Transverse colon (tissue), 4 donors: ENCODE measurements at regions not wholly inside any gene's neighbourhood (a gene's known extent, or its start where the extent isn't known, plus 50 kb on each side); places are given as distances from the start of the nearest gene placed in this dataset.

Experiments used
- EP300 ChIP-seq: sonication (generic); formaldehyde crosslinking; IDR thresholded peaks from one replicate; pipeline ENCODE4 v1.6.1; 2017; ENCODE audit warnings: antibody characterized with exemption, low read depth
- POLR2A ChIP-seq: fragments of 450-650 bp; IDR thresholded peaks from one replicate; pipeline ENCODE4 v1.6.1; 2016; ENCODE audit warnings: antibody characterized with exemption, mild to moderate bottlenecking, moderate library complexity
- POLR2AphosphoS5 ChIP-seq, 3 donors: sonication (generic); formaldehyde crosslinking; IDR thresholded peaks; one replicate each; pipeline ENCODE4 v1.6.1; 2016; ENCODE audit warnings: antibody characterized with exemption in 3 of 3
- TF ChIP-seq, protein P1 (sequence below), 5 experiments: fragments of 200-600 bp in 3 of 5; fragments of 450-650 bp in 2 of 5; sonication (generic) in 3 of 5; IDR thresholded peaks; 1 replicate in 2 of 5; 2 replicates in 3 of 5; pipeline ENCODE4 v1.5.1; 2016 to 2017; ENCODE audit warnings: antibody characterized with exemption in 5 of 5, inconsistent platforms in 3 of 5, mild to moderate bottlenecking in 2 of 5, moderate library complexity in 1 of 5

DNA sequence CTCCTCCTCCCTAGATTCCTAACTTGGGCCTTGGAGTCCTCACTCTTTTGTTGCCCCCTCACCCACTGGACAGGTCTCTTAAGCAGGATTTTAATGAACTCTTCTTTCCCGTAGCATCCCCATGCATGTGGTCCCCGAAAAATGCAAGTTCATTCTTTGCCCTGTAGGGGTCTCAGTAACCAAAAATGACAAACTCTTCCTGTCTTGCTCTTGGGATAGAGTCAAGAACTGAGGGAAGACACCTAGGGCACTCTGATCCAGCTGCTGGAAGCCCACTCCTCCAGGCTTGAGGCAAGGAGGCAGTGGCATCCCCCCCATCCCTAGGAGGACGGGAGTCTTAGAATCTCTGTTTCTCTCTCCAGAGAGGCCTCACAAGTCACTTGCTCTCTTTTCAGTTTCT is 987.0 kb downstream of the DIAPH3 start:
- no peak for TF ChIP-seq POLR2AphosphoS5 (IDR thresholded peaks at IDR 0.05)
- TF ChIP-seq, protein P1, sequence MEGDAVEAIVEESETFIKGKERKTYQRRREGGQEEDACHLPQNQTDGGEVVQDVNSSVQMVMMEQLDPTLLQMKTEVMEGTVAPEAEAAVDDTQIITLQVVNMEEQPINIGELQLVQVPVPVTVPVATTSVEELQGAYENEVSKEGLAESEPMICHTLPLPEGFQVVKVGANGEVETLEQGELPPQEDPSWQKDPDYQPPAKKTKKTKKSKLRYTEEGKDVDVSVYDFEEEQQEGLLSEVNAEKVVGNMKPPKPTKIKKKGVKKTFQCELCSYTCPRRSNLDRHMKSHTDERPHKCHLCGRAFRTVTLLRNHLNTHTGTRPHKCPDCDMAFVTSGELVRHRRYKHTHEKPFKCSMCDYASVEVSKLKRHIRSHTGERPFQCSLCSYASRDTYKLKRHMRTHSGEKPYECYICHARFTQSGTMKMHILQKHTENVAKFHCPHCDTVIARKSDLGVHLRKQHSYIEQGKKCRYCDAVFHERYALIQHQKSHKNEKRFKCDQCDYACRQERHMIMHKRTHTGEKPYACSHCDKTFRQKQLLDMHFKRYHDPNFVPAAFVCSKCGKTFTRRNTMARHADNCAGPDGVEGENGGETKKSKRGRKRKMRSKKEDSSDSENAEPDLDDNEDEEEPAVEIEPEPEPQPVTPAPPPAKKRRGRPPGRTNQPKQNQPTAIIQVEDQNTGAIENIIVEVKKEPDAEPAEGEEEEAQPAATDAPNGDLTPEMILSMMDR (IDR thresholded peaks at IDR 0.05) = peak in 1 of 5 experiments; percentile 11
- TF ChIP-seq EP300 = no peak
- TF ChIP-seq POLR2A = no peak
